B cell (primary cell): ENCODE measurements at regions not wholly inside any gene's neighbourhood (a gene's known extent, or its start where the extent isn't known, plus 50 kb on each side); places are given as distances from the start of the nearest gene placed in this dataset.

Experiments
- ATAC-seq: fragments of 200-7000 bp; cut with Tn5 transposase; one replicate; pipeline ENCODE4 v1.10.0; 2021; ENCODE audit warnings: low read depth, mild to moderate bottlenecking, moderate number of reproducible peaks, moderate library complexity
- CTCF ChIA-PET: fragments of 350-600 bp; sonication (Branson Sonifier 250); formaldehyde crosslinking; loops from one replicate; lab custom pipeline; 2021; ENCODE audit warnings: antibody characterized with exemption, inconsistent platforms; lab: Charles Lee
- POLR2A ChIA-PET: fragments of 350-600 bp; sonication (Branson Sonifier 250); formaldehyde crosslinking; loops from one replicate; lab custom pipeline; 2021; ENCODE audit warnings: antibody characterized with exemption; lab: Charles Lee
- DNase-seq: peaks from one replicate; pipeline ENCODE4 v3.0.0; 2013
- H2AFZ ChIP-seq: 2 replicates; pipeline ENCODE4 v1.6.1; 2012; ENCODE audit warnings: mild to moderate bottlenecking, low read depth, low read length; ENCODE audit not compliant: insufficient read depth, poor library complexity, severe bottlenecking
- H3K27ac ChIP-seq, 2 donors: 1 replicate in 1 of 2; 2 replicates in 1 of 2; pipeline ENCODE4 v1.5.1; 2012 to 2013; ENCODE audit warnings: low read length in 2 of 2, mild to moderate bottlenecking in 2 of 2, moderate library complexity in 1 of 2
- H3K27me3 ChIP-seq, 4 experiments: fragments of 200-600 bp in 1 of 4; sonication (generic) in 1 of 4; replicated peaks in 1 of 4; 1 replicate in 2 of 4; 2 replicates in 2 of 4; pipeline versions ENCODE4 v1.6.1 to v1.7.0; 2013 to 2016; ENCODE audit warnings: low read length in 3 of 4, mild to moderate bottlenecking in 2 of 4, mixed read lengths in 1 of 4, moderate library complexity in 1 of 4; ENCODE audit not compliant: insufficient read depth in 4 of 4, control insufficient read depth in 3 of 4; ENCODE audit errors: control extremely low read depth in 1 of 4
- H3K36me3 ChIP-seq, 2 experiments: replicated peaks in 1 of 2; 1 replicate in 1 of 2; 2 replicates in 1 of 2; pipeline versions ENCODE4 v1.6.1 to v1.7.1; 2013; ENCODE audit warnings: low read length in 1 of 2; ENCODE audit not compliant: insufficient read depth in 2 of 2, control insufficient read depth in 1 of 2; ENCODE audit errors: control extremely low read depth in 1 of 2, extremely low read depth in 1 of 2
- H3K4me1 ChIP-seq, 2 donors: fragments of 200-600 bp in 1 of 2; sonication (generic) in 1 of 2; 1 replicate in 1 of 2; 2 replicates in 1 of 2; pipeline versions ENCODE4 v1.5.1 to v1.6.1; 2013 to 2017; ENCODE audit warnings: low read length in 2 of 2; ENCODE audit not compliant: control insufficient read depth in 2 of 2, insufficient read depth in 2 of 2
- H3K4me2 ChIP-seq: replicated peaks from 2 replicates; pipeline ENCODE3; 2012; ENCODE audit warnings: mild to moderate bottlenecking, low read depth, low read length; ENCODE audit not compliant: poor library complexity, severe bottlenecking
- H3K4me3 ChIP-seq, 5 experiments: fragments of 200-600 bp in 1 of 5; sonication (generic) in 1 of 5; 1 replicate in 3 of 5; 2 replicates in 2 of 5; pipeline versions ENCODE4 v1.5.1 to v1.7.0; 2011 to 2016; ENCODE audit warnings: low read length in 4 of 5, mild to moderate bottlenecking in 4 of 5, low read depth in 2 of 5, control low read depth in 1 of 5, moderate library complexity in 1 of 5; ENCODE audit not compliant: insufficient read depth in 1 of 5; ENCODE audit errors: control extremely low read depth in 1 of 5, extremely low read depth in 1 of 5
- H3K79me2 ChIP-seq: fragments of 200-600 bp; sonication (generic); one replicate; pipeline ENCODE4 v1.6.0; 2016; ENCODE audit warnings: low read length; ENCODE audit not compliant: control insufficient read depth, insufficient read depth
- H3K9ac ChIP-seq: fragments of 200-600 bp; sonication (generic); 2 replicates; pipeline ENCODE4 v1.6.1; 2017; ENCODE audit warnings: mild to moderate bottlenecking, low read length, moderate library complexity
- H3K9me3 ChIP-seq, 3 donors: one replicate each; pipeline versions ENCODE4 v1.6.1 to v1.7.1; 2013; ENCODE audit warnings: low read length in 2 of 3; ENCODE audit not compliant: control insufficient read depth in 2 of 3, insufficient read depth in 1 of 3; ENCODE audit errors: control extremely low read depth in 1 of 3
- H4K20me1 ChIP-seq: 2 replicates; pipeline ENCODE4 v1.6.0; 2012; ENCODE audit warnings: mild to moderate bottlenecking, low read length; ENCODE audit not compliant: insufficient read depth, control insufficient read depth, poor library complexity, severe bottlenecking
- H3K27ac Mint-ChIP-seq: one replicate; pipeline ENCODE4 v1.8.0; 2021; ENCODE audit warnings: mixed read lengths
- H3K27me3 Mint-ChIP-seq: one replicate; pipeline ENCODE4 v1.8.0; 2021; ENCODE audit warnings: mixed read lengths
- H3K4me1 Mint-ChIP-seq: one replicate; pipeline ENCODE4 v1.8.0; 2021; ENCODE audit warnings: mixed read lengths
- H3K4me3 Mint-ChIP-seq: one replicate; pipeline ENCODE4 v1.8.0; 2021; ENCODE audit warnings: mixed read lengths
- H3K9me3 Mint-ChIP-seq: one replicate; pipeline ENCODE4 v1.8.0; 2022; ENCODE audit warnings: mixed read lengths; ENCODE audit not compliant: insufficient read depth
- CTCF ChIP-seq: fragments of 200-600 bp; IDR thresholded peaks from one replicate; pipeline ENCODE4 v1.8.0; 2022; ENCODE audit warnings: antibody characterized with exemption, mild to moderate bottlenecking
- EZH2 ChIP-seq: IDR thresholded peaks from 2 replicates; pipeline ENCODE4 v1.6.1; 2012; ENCODE audit warnings: borderline replicate concordance, low read depth, mild to moderate bottlenecking, moderate library complexity, low read length; ENCODE audit not compliant: insufficient read depth, poor library complexity, severe bottlenecking
- WGBS: methylation state at CpG from one replicate; pipeline ENCODE4 v1.1.5; 2013; ENCODE audit warnings: missing lambda C conversion rate; ENCODE audit not compliant: insufficient coverage; 5-methylcytosine and 5-hydroxymethylcytosine counted together
- intact Hi-C: fragments of 100-400 bp; cut with micrococcal nuclease; formaldehyde crosslinking; loops from one replicate; pipeline ENCODE4 v1.10.0; 2022

GRCh38 chr5:63205976-63206375 lies 627.4 kb downstream of the LRRC70 start:
- no peak overlapping the region for H3K4me2 ChIP-seq
- H3K27ac ChIP-seq, result no peak overlapping the region
- no peak overlapping the region for H3K9ac ChIP-seq
- WGBS, result no CpG with 5 or more reads among the region's 2 CpGs
- no peaks in the 10 kb centered on the region for H3K9me3 Mint-ChIP-seq
- intact Hi-C loops, result no loop called here
- H3K4me1 Mint-ChIP-seq, result no peaks in the 10 kb centered on the region
- H3K9me3 ChIP-seq, result no peaks in the 10 kb centered on the region
- H4K20me1 ChIP-seq, result no peaks in the 10 kb centered on the region
- no peaks in the 10 kb centered on the region for H3K27me3 Mint-ChIP-seq
- no peak overlapping the region for H3K4me3 Mint-ChIP-seq
- H3K36me3 ChIP-seq, result no peaks in the 10 kb centered on the region
- DNase-seq (no peak), ATAC-seq (no peak)
- no peak for TF ChIP-seq CTCF
- TF ChIP-seq EZH2, result no peak
- ChIA-PET POLR2A (no interaction called here), CTCF (no interaction called here)
- no peak overlapping the region for H3K4me3 ChIP-seq
- H3K27ac Mint-ChIP-seq, result no peak overlapping the region
- no peaks in the 10 kb centered on the region for H3K79me2 ChIP-seq
- no peaks in the 10 kb centered on the region for H3K4me1 ChIP-seq
- no peak overlapping the region for H2AFZ ChIP-seq
- H3K27me3 ChIP-seq, result no peaks in the 10 kb centered on the region

- no peak overlapping the region for H3K9ac ChIP-seq
- no peaks in the 10 kb centered on the region for H3K4me1 ChIP-seq
- TF ChIP-seq CTCF (no peak), EZH2 (no peak)
- H3K27ac ChIP-seq, result no peak overlapping the region
- CTCF ChIA-PET, result no interaction called here
- Mint-ChIP-seq H3K4me3 (no peak overlapping the region), H3K4me1 (no peaks in the 10 kb centered on the region), H3K9me3 (peaks cover 2% of the 10 kb centered on the region), H3K27ac (no peak overlapping the region), H3K27me3 (no peaks in the 10 kb centered on the region)
- H4K20me1 ChIP-seq, result no peaks in the 10 kb centered on the region
- H3K27me3 ChIP-seq, result no peaks in the 10 kb centered on the region
- no peaks in the 10 kb centered on the region for H3K36me3 ChIP-seq
- WGBS, result no CpG with 5 or more reads among the region's 2 CpGs
- peaks cover 0 to 3% (median 0%) of the 10 kb centered on the region in 3 donors for H3K9me3 ChIP-seq
- DNase-seq (no peak), ATAC-seq (no peak)
- no peaks in the 10 kb centered on the region for H3K79me2 ChIP-seq
- no peak overlapping the region for H2AFZ ChIP-seq
- POLR2A ChIA-PET, result no interaction called here
- intact Hi-C loops, result no loop called here
- no peak overlapping the region for H3K4me2 ChIP-seq
- H3K4me3 ChIP-seq, result no peak overlapping the region
These were observed 623.1 kb downstream of the LRRC70 start for GRCh38 chr5:63201738-63202137.
